ENCODE measurements at regions not wholly inside any gene's neighbourhood (a gene's known extent, or its start where the extent isn't known, plus 50 kb on each side); places are given as distances from the start of the nearest gene placed in this dataset.
"Not testable (repeated sequence)": the region's sequence is repeated elsewhere in the genome, so short reads cannot be mapped to it uniquely, and the experiment has no call there.

DNA sequence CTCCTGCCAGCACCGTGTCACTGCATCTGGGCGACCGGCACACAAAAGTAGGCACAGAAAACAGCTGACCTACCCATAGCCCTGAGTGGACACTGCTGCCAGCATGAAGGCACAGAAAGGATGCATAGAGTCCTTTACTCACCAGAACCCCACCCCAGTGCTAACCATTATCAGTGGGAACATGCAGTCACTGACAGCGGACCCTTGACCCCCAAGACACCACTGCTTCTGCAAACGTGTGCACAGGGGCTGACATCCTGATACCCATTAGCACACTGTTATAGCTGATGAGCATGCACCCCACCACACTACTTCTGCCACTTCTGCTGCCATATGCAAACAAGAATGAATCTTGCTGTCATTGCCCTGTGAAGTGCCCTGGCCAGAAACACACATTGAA is 953.0 kb upstream of the NCAM2 start:
- peaks cover 0 to 17% (median 5%) of the 10 kb centered on the region in 8 donors for H3K9me3 ChIP-seq
- H3K4me1 ChIP-seq: no peaks in the 10 kb centered on the region
- intact Hi-C loops (cut with DNase I; ENCODE audit: low total_unique reads): no loop called here
- H3K27ac ChIP-seq: no peak overlapping the region
- no peaks in the 10 kb centered on the region for H3K27me3 ChIP-seq (replicated peaks in 1 of 7)
- no peak overlapping the region for H3K4me3 ChIP-seq
- no peak for DNase-seq
- H3K36me3 ChIP-seq: no peaks in the 10 kb centered on the region
- WGBS, 5 donors: 85 to 94% (median 89%) methylated on average over 5 of the region's 5 CpGs
- TF ChIP-seq, protein P1, sequence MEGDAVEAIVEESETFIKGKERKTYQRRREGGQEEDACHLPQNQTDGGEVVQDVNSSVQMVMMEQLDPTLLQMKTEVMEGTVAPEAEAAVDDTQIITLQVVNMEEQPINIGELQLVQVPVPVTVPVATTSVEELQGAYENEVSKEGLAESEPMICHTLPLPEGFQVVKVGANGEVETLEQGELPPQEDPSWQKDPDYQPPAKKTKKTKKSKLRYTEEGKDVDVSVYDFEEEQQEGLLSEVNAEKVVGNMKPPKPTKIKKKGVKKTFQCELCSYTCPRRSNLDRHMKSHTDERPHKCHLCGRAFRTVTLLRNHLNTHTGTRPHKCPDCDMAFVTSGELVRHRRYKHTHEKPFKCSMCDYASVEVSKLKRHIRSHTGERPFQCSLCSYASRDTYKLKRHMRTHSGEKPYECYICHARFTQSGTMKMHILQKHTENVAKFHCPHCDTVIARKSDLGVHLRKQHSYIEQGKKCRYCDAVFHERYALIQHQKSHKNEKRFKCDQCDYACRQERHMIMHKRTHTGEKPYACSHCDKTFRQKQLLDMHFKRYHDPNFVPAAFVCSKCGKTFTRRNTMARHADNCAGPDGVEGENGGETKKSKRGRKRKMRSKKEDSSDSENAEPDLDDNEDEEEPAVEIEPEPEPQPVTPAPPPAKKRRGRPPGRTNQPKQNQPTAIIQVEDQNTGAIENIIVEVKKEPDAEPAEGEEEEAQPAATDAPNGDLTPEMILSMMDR (IDR thresholded peaks at IDR 0.05 in 8 of 11, conservative IDR thresholded peaks at IDR 0.05 in 3 of 11): no peak
- TF ChIP-seq POLR2A (IDR thresholded peaks at IDR 0.05): no peak
- no peak for TF ChIP-seq POLR2AphosphoS5 (IDR thresholded peaks at IDR 0.05)

DNA sequence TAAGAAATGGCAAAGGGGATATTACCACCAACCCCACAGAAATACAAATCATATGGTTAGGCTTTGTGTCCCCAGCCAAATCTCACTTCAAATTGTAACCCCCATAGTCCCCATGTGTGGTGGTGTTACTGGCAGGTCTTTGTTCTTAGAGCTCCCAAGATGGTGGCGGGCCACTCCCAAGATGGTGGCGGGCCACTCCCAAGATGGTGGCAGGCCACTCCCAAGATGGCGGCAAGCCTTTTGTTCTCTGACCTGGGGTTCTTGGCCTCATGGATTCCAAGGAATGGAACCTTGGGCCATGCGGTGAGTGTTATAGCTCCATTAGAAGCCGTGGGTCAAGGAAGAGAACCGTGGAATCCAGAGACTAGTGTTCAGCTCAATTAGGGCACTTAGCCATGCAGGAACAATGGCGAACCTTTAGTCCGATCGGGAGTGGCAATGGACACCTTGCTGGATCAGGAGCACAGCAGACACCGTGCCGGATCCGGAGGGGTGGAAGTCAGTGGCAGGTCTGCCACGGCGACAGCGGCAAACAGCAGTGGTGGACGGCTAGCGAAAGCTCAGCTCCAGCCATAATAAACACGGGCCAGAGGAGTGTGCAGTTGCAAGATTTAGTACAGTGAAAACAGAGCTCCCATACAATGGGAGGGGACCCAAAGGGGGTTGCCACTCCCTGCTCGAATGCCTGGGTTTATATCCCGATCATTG is 949.9 kb upstream of the NCAM2 start:
- DNase-seq: peak; percentile 51
- H3K4me1 ChIP-seq; H3K27me3 ChIP-seq (replicated peaks in 1 of 7); H3K27ac ChIP-seq; intact Hi-C loops (cut with DNase I; ENCODE audit: low total_unique reads); H3K4me3 ChIP-seq; H3K36me3 ChIP-seq: not testable (repeated sequence)
- WGBS, 5 donors: 88 to 94% (median 93%) methylated on average over 20 of the region's 20 CpGs
- peaks cover 0 to 18% (median 7%) of the 10 kb centered on the region in 8 donors for H3K9me3 ChIP-seq

DNA sequence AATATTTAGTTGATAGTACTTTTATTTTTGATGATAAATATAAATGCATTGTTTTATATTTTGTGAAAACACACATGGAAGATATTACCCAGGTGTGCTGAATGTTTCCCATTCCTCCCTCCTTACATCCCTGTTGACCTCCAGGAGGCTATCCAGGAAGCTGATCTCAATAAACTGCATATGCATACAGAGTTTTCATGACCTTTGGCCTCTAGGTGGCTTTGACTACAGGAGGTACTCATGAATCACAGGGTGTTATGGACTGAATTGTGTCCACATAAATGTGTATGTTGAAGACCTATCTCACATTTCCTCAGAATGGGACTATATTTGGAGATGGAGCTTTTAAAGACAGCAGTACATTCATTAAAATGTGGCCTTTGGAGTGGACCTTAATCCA is 914.9 kb upstream of the NCAM2 start:
- no peak for TF ChIP-seq POLR2AphosphoS5 (IDR thresholded peaks at IDR 0.05)
- TF ChIP-seq, protein P1 (IDR thresholded peaks at IDR 0.05 in 8 of 11, conservative IDR thresholded peaks at IDR 0.05 in 3 of 11): no peak
- no peak for TF ChIP-seq POLR2A (IDR thresholded peaks at IDR 0.05)
- Histone ChIP-seq H3K27ac (no peak overlapping the region), H3K36me3 (no peaks in the 10 kb centered on the region), H3K27me3 (replicated peaks in 1 of 7) (no peaks in the 10 kb centered on the region), H3K4me3 (no peak overlapping the region), H3K9me3 (peaks cover 0 to 23% (median 0%) of the 10 kb centered on the region in 8 donors), H3K4me1 (no peaks in the 10 kb centered on the region)
- intact Hi-C loops (cut with DNase I; ENCODE audit: low total_unique reads): no loop called here
- no peak for DNase-seq

DNA sequence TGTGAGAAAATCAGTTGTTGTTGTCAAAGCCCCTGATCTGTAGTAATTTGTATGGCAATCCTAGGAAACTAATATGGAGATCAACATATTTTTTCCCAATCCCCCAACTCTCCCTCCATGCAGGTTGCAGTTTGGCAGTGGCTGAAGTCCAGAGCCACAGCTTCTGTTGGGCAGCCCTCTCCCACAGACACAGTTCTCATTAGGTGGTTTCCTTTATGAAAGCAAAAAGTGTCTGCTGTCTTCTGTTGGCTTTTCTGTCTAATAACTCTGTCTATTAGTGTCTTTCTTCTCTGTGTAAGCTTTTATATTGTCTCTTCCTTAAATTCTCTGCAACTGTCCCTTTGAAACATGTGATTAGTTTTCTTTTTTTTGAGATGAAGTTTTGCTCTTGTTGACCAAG is 914.3 kb upstream of the NCAM2 start:
- no peaks in the 10 kb centered on the region for H3K36me3 ChIP-seq
- no peaks in the 10 kb centered on the region for H3K4me1 ChIP-seq
- no peak for DNase-seq
- H3K27ac ChIP-seq: no peak overlapping the region
- H3K4me3 ChIP-seq: no peak overlapping the region
- intact Hi-C loops (cut with DNase I; ENCODE audit: low total_unique reads): no loop called here
- H3K27me3 ChIP-seq (replicated peaks in 1 of 7): no peaks in the 10 kb centered on the region
- peaks cover 0 to 17% (median 0%) of the 10 kb centered on the region in 8 donors for H3K9me3 ChIP-seq
- no peak for TF ChIP-seq POLR2A (IDR thresholded peaks at IDR 0.05)
- TF ChIP-seq, protein P1 (IDR thresholded peaks at IDR 0.05 in 8 of 11, conservative IDR thresholded peaks at IDR 0.05 in 3 of 11): no peak
- TF ChIP-seq POLR2AphosphoS5 (IDR thresholded peaks at IDR 0.05): no peak

DNA sequence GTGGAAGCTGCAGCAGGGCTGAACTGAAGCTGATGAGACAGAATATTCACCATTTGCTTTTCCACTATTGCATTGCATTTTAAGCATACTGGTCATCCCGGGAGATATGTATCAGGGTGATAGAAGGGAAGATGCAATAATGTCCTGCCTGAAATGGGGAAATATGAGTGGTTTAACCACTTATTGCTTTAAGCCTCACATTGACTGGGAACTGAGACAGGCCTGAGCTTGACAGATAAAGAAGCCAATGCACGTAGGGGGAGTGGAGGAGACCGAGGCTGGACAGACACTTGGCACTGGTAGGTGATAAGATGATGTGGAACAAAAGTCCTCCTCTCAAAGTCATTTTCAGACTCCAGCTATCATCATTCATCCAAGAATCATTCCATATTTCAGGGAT is 911.7 kb upstream of the NCAM2 start:
- Histone ChIP-seq H3K4me3 (no peak overlapping the region), H3K27ac (no peak overlapping the region), H3K27me3 (replicated peaks in 1 of 7) (no peaks in the 10 kb centered on the region), H3K9me3 (peaks cover 0 to 24% (median 2%) of the 10 kb centered on the region in 8 donors), H3K36me3 (no peaks in the 10 kb centered on the region), H3K4me1 (no peaks in the 10 kb centered on the region)
- intact Hi-C loops (cut with DNase I; ENCODE audit: low total_unique reads): no loop called here
- TF ChIP-seq POLR2AphosphoS5 (IDR thresholded peaks at IDR 0.05) (no peak), POLR2A (IDR thresholded peaks at IDR 0.05) (no peak)
- TF ChIP-seq, protein P1 (IDR thresholded peaks at IDR 0.05 in 8 of 11, conservative IDR thresholded peaks at IDR 0.05 in 3 of 11): no peak
- 74 to 88% (median 80%) methylated on average over 3 of the region's 3 CpGs for WGBS, 5 donors
- no peak for DNase-seq
